ENCODE measurements at regions not wholly inside any gene's neighbourhood (a gene's known extent, or its start where the extent isn't known, plus 50 kb on each side); places are given as distances from the start of the nearest gene placed in this dataset.
A peak's percentile ranks its signal among the peaks of the same experiment; 100 is the strongest.

DNA sequence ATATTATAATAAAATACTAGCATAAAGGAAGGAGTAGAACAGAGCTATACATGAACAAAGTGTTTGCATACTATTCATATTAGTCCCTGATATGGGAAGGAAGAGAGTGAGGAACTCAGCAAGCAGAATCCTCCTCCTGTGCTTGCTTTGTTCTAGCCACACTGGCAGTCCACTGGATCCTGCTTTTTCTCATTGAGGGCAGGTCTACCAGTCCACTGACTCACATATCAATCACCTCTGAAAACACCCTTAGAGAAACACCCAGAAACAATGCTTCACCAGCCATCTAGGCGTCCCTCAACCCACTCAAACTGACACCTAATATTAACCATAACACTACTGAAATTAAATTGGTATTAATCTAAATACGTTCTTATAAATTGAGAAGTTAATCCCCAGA, 1861.7 kb upstream of the SEL1L start:
- DNase-seq (ENCODE audit: insufficient read length, low spot score): no peak
- TF ChIP-seq POLR2A (IDR thresholded peaks at IDR 0.05; ENCODE audit: low read depth, low read length): no peak
- FAIRE-seq: no peak

DNA sequence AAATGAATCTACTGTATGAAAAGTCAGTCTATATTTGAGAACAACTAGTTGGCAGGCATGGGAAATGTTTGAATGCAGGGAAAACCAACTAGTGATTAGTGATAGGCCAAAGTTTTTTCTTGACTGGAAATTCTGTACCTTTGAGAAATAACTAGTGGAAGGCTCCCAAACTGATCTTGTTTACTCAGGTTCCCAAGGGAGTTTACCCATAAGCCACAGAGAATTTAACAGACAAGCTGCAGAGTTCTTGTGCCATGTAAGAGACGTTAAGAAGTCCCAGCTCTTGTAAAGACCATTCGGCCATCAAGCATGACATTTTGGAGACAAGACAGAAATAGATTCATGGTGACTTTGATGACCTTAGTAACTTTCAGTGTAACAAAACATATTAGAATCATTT, 1882.8 kb upstream of the SEL1L start:
- FAIRE-seq (no peak), DNase-seq (ENCODE audit: insufficient read length, low spot score) (no peak)
- no peak for TF ChIP-seq POLR2A (IDR thresholded peaks at IDR 0.05; ENCODE audit: low read depth, low read length)

DNA sequence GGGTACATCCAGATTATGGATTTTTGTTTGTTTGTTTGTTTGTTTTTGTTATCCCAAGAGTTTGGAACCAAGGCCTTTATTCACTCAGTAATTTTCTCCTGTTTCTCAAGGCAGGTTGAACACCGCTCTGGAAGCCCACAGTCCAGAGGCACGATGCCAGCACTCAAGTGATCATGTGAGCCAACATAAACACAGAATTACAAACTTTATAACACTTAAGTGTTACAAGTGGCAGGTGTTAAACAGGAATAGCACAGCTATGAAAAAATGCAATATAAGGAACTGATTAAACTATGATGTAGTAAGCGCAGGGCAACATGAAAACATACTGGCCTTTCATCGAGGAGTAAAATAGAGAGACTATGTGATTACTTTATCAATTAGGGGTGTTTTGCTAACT, 1885.8 kb upstream of the SEL1L start:
- DNase-seq (ENCODE audit: insufficient read length, low spot score) (no peak), FAIRE-seq (no peak)
- no peak for TF ChIP-seq POLR2A (IDR thresholded peaks at IDR 0.05; ENCODE audit: low read depth, low read length)

DNA sequence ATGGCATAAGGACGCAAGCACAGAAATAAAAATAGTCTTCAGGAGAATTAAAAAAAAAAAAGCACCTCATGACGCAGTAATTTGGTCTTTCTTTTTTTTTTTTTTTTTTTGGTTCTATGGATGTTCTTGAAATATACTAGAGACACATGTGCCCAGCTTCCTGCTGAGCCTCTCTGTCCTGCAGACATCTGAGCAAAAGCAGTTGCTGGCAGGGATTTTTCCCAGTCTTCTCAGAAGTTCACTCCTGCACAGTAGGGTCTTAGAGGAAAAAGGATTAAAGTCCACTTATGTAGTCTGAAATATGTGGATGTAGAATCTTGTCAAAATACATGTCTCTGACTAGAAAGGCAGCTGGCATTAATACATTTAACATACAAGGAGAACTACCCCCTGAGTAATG, 1888.1 kb upstream of the SEL1L start:
- TF ChIP-seq POLR2A (IDR thresholded peaks at IDR 0.05; ENCODE audit: low read depth, low read length): no peak
- DNase-seq (ENCODE audit: insufficient read length, low spot score): no peak
- FAIRE-seq: no peak

DNA sequence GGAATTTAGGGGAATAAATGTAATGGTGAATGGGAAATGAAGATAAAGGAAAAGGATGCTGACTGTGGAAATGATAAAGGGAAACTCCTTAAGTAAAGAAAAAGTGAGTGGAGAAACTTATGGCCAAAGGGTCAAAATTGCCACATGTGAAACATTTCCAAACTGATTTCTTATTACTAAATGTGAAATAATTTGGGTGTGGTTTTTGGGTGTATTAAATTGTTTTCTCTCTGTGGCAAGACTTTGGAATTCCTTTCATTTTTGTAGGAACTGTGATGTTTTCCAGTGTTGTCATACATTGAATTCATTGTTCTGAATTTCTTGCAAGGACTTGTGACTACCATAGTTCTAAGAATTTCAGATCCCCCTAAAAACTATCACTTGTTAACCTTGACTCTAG, 1891.5 kb upstream of the SEL1L start:
- TF ChIP-seq POLR2A (IDR thresholded peaks at IDR 0.05; ENCODE audit: low read depth, low read length): no peak
- FAIRE-seq: no peak
- no peak for DNase-seq (ENCODE audit: insufficient read length, low spot score)

DNA sequence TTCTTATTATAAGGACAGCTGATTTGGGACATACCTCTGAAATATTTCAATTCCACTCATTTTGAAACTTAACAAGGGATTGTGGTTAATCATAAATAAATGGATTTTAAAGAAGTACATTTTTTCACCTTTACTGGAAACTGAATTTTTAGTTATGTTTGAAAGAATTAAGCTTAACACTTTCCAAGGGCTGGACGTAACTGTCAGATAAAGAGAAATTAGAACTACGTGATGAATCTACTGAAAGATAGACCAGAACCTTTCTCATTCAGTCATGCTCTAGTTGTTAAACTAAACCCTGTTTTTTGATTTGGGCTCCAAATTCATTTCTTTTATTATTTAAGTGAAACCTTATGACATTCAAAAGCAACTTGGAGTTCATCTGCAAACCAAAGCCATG, 1892.1 kb upstream of the SEL1L start:
- no peak for TF ChIP-seq POLR2A (IDR thresholded peaks at IDR 0.05; ENCODE audit: low read depth, low read length)
- FAIRE-seq (no peak), DNase-seq (ENCODE audit: insufficient read length, low spot score) (no peak)

DNA sequence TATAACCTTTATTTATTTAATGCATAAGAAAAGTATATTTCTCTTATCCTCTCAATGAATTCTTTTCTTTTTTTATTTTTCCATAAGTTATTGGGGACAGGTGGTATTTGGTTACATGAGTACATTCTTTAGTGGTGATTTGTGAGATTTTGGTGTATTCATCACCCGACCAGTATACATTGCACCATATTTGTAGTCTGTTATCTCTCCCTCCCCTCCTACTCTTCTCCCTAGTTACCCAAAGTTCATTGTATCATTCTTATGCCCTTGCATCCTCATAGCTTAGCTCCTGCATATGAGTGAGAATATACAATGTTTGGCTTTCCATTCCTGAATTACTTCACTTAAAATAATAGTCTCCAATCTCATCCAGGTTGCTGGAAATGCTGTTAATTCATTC, 1900.0 kb upstream of the SEL1L start:
- FAIRE-seq (no peak), DNase-seq (ENCODE audit: insufficient read length, low spot score) (no peak)
- TF ChIP-seq POLR2A (IDR thresholded peaks at IDR 0.05; ENCODE audit: low read depth, low read length): no peak

DNA sequence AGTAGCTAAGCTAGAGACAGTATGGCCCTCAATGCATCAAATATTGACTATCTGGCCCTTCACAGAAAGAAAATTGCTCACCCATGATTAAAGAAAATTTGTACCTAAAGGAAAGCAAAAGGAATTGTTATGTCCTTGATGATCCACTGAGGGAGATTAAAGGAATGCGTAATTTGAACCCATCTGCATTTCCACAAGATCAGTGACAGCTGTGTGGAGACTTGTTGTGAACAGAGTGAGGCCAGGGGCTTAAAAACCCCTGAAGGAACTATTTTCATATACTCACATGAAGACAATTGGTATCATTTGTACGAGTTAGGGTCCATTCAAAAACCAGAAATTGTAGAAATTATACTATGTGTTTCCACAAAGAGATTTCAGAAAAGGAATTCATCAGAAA, 1908.1 kb upstream of the SEL1L start:
- FAIRE-seq: no peak
- no peak for DNase-seq (ENCODE audit: insufficient read length, low spot score)
- no peak for TF ChIP-seq POLR2A (IDR thresholded peaks at IDR 0.05; ENCODE audit: low read depth, low read length)

DNA sequence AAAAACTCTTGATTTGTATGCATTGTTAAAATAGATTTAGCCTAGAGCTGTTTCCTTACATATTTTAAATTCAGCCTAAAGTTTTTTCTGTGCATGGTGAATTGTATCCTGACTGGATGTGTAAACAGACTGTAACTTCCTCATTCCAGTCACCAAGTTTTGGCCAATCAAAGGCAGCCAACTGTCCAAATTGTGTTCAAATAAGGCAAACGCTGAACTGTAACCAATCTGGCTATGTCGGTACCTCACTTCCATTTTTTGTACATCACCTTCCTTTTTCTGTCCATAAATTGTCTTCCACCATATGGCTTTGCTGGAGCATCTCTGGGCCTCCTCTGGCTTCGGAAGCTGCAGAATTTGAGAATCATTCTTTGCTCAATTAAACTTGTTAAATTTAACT, 1921.9 kb upstream of the SEL1L start:
- TF ChIP-seq POLR2A (IDR thresholded peaks at IDR 0.05; ENCODE audit: low read depth, low read length): no peak
- DNase-seq (ENCODE audit: insufficient read length, low spot score) (no peak), FAIRE-seq (no peak)

DNA sequence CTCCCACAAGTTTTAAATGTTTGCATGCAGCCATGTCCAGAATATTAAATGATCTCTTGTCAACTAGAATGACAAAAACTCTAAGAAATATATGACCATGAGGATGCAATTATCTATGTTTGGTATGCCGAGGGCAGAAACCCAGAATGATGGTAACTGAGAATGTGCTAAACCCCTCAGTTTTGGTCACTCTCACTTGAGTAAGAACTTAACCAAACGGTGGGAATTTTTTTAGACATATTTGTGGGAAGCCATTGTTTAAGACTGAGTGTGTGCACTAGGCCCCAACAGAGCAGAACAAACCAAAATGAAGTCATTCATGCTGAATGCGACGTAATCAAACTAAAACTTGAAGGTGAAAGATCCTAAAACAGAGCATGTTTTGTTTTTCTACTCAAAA, 1927.9 kb upstream of the SEL1L start:
- no peak for TF ChIP-seq POLR2A (IDR thresholded peaks at IDR 0.05; ENCODE audit: low read depth, low read length)
- FAIRE-seq (no peak), DNase-seq (ENCODE audit: insufficient read length, low spot score) (no peak)

DNA sequence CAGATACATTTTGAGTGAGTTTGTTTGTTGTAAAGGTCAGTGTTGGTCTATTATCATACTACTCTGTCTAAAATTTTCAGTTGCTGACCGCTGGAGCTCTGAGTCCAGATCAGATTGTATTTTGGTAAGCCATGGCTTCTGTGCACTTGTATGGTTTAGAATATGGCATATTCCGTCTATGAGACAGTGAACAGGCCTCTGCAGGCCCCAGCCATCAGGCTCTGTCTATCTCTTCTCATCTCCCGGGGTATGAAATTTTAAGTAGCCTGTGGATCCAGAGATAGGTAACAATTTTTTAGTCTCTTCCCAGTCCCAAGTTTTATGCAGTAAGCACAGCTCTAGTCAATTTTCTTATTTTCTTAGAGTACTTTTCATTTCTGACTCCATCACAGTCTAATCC, 1929.1 kb upstream of the SEL1L start:
- TF ChIP-seq POLR2A (IDR thresholded peaks at IDR 0.05; ENCODE audit: low read depth, low read length): no peak

DNA sequence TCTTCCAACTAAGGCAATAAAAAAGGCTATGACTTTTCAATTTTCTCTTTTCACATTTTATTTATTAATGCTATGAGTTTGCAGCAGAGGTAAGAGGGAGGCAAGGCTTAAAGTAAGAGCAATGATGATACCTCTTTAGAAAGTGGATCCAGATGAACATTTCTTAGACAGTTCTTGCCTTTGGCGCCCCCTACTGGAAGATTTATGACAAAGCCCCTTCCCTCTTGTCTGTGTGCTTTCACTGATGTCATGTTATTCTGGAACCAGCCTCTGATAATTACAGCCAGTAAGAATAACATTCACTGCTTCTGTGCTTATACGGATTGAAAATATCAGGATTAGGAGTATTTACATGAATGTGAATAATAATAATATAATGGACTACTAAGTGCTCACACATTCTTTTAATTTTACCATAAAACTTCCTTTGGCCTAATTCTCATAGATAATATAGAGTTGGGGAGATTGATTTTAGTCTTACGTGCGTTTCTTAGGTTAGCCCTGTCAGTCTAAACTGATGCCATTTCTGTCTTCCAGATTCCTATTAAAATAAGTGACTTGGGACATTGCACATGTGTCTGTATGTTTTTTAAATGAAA, 1929.9 kb upstream of the SEL1L start:
- no peak for TF ChIP-seq POLR2A (IDR thresholded peaks at IDR 0.05; ENCODE audit: low read depth, low read length)
- FAIRE-seq (no peak), DNase-seq (ENCODE audit: insufficient read length, low spot score) (peak; percentile 0)

More for the DNA sequence above, 1929.1 kb upstream of the SEL1L start:
- no peak for FAIRE-seq
- no peak for DNase-seq (ENCODE audit: insufficient read length, low spot score)

DNA sequence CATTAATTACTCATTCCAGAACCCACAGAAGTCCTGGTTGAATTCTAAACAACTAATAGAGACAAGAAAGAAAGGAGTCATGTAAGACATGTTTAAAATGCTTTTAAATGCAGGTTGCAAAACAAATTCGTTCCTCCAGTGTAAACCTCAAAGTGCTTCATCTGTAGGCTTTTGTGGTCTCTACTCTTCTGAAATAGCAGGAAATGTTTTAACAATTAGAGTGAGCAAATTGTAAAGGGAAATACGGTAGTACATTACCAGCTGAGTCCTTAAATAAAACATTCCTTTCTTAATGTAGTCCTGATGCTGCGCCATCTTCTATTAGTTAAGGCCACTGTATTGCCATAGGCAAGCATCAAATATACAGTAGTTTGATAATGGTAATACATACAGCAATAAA, 1934.2 kb upstream of the SEL1L start:
- DNase-seq (ENCODE audit: insufficient read length, low spot score) (no peak), FAIRE-seq (no peak)
- no peak for TF ChIP-seq POLR2A (IDR thresholded peaks at IDR 0.05; ENCODE audit: low read depth, low read length)

DNA sequence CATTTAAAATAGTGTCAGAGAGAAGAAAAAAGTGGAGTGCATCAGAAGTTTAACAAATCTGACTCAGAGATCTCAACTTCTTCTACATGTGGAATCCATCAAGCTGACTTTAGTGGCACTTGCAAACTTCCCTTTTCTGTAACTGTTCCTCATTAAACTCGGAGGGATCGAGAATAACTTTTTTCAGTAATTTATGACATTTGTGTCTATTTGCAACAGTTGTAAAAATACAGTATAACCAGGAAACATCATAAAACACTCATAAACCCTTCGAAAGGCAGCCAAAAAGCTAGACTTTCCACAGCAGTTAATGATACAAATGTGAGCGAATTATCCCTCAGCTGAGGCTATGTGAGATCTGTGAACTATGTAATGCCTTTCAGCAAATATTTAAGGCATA, 1936.8 kb upstream of the SEL1L start:
- no peak for FAIRE-seq

DNA sequence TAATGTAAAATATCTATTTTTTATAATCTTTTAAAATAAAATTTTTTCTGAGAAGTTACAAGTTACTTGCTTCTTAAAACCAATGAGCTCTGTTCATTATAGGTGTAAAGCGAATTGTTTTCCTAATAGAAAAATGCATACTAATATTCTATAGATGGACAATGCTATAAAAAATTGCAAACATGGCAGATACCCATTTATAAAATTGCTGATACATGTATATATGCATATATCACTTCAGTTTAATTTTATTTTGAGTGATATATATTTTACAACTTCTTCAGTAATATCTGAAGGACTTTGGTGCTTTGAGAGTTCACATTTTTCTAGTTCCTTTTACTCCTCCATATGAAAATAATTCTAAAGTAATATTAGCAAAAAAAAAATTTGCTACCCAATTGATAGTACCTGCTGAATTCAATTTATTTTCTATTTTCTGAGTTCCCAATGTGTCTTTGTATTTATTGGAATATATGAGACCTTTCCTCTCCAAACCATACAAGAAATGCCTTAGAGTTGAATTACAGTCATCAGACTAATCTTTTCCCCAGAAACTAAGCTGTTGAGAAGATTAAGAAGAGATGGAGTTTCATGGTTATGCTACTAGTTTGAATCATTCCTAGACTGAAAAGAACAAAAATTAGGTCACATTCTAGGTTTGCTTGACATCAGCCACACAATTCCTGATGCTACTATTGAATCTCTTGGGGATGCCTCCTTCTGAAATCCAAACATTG, 1937.5 kb upstream of the SEL1L start:
- TF ChIP-seq POLR2A (IDR thresholded peaks at IDR 0.05; ENCODE audit: low read depth, low read length): no peak
- DNase-seq (ENCODE audit: insufficient read length, low spot score): no peak
- FAIRE-seq: no peak

More for the DNA sequence above, 1936.8 kb upstream of the SEL1L start:
- TF ChIP-seq POLR2A (IDR thresholded peaks at IDR 0.05; ENCODE audit: low read depth, low read length): no peak
- DNase-seq (ENCODE audit: insufficient read length, low spot score): no peak

Data from H54 (cell line).